Stimulated activated CD4-positive, alpha-beta T cell treated with anti-CD3 and anti-CD28 coated beads, Interleukin-15, amount 100 ng/mL, for 48 hours (primary cell): ENCODE measurements at regions not wholly inside any gene's neighbourhood (a gene's known extent, or its start where the extent isn't known, plus 50 kb on each side); places are given as distances from the start of the nearest gene placed in this dataset.

Experiments
- DNase-seq, 2 donors: peaks; one replicate each; pipeline ENCODE4 v3.0.0-alpha.2; 2020; ENCODE audit warnings: low read depth in 2 of 2

- DNase-seq: no peak
Measured at GRCh38 chr1:116819081-116819480, 64.9 kb downstream of the CD2 start.

- no peak for DNase-seq
Measured at GRCh38 chr1:116820369-116820768, 66.1 kb downstream of the CD2 start.

GRCh38 chr1:116821763-116822162, 67.5 kb downstream of the CD2 start:
- DNase-seq: no peak

DNA sequence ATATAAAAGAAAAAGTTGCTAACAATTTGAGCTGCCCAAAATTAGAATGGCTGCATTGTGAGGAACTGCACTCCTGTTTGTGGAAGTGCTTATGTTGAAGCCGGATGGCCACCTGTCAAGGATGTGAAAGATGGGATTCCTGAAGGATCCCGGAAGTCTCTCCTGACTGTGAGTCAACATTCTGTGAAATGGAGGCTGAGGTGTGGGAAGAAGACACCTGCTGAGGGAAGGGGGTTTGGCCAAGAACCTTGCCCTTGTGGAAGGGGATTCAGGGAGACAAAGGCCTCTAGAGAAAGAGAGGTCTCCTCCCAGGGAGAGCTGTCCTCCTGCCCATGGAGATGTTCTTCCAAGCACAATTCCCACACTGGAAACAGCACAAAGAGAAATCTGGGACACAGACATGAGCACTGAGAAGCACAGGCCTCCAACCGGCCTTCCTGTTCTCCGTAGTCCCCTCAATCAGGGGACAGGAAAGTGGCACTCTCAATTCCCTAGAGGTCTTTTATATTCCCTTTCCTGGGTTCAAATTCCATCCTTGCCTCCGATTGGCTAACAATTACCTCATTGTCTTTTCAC, 70.5 kb downstream of the CD2 start:
- DNase-seq: no peak

- DNase-seq: no peak
Measured at GRCh38 chr1:116825207-116825719, 71.0 kb downstream of the CD2 start.

- no peak for DNase-seq
Measured at GRCh38 chr1:116825720-116826438, 71.6 kb downstream of the CD2 start.

- peak; percentile 66 to 68 for DNase-seq
Measured at GRCh38 chr1:116826818-116827606, 72.8 kb downstream of the CD2 start.

GRCh38 chr1:116827607-116828105, 73.4 kb downstream of the CD2 start:
- DNase-seq: no peak

DNA sequence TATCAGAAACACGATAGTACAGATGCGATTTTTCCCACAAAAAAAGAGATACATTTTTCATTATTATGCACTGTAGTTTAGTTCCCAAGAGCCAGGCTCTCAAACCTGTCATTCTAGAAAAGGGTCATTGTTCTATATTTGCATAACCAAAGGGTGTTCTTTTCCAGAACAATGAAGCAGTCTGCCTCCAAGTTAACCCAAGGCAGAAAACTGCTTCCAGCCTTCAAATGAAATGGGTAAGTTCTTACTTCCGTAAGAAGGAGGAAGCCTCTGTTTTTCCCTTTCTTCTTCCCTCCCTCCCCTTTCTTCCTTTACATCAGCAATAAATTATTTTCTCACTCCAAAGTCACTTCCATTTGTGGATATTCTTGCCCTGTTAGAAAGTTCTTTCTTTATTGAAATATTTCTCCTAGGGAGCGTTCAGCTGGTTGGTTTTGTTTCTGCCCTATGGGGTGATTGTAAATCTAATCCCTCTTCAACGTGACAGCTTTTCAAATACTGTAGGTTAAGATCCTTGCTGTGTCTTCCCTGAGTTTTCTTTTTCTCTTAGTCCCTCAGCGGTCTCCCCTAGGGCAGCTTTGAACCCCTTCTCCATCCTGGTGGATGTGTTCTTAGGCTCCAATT, 77.3 kb upstream of the PTGFRN start:
- DNase-seq: no peak

GRCh38 chr1:116832932-116833578, 76.7 kb upstream of the PTGFRN start:
- DNase-seq: no peak

GRCh38 chr1:116833718-116834117, 76.0 kb upstream of the PTGFRN start:
- DNase-seq: no peak

DNA sequence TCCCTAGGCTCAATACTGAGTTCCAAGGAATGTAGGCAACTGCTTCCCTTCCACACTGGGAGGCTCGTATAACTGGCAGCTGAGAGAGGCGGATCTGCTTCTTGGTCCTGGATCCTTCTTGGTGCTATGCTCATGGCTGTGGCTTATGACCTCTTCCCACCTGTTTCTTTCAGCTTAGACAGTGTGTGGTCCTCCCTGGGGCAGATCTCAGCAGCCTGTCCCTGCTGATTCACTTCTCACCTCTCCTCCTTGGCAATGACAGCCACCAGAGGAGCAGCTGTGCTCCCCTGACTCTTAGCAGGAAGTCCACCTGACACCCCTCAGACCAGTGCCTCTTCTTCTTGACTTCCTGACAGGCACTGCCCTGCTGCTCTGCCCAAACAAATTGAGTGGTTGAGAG, 75.1 kb upstream of the PTGFRN start:
- DNase-seq: no peak

DNA sequence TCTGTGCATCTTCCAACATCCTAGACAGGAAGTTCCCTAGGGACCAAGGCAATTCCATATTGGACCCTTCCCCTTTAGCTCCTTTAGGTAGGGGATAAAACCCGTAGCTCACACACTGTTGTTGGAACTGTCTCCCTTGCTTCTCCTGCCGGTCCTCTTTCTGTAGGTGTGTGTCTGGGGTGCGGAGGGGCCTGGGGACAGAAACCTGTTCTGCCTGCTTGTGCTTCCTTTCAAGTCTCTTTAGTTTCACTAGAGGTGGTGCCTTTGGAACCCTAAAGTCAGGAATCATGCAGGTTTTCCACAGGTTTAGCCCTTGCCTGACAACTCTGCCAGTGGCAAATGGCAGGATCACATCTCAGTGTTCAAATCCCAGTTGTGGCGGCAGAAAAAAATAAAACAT, 74.6 kb upstream of the PTGFRN start:
- DNase-seq: no peak

GRCh38 chr1:116836099-116836498, 73.6 kb upstream of the PTGFRN start:
- DNase-seq: no peak

DNA sequence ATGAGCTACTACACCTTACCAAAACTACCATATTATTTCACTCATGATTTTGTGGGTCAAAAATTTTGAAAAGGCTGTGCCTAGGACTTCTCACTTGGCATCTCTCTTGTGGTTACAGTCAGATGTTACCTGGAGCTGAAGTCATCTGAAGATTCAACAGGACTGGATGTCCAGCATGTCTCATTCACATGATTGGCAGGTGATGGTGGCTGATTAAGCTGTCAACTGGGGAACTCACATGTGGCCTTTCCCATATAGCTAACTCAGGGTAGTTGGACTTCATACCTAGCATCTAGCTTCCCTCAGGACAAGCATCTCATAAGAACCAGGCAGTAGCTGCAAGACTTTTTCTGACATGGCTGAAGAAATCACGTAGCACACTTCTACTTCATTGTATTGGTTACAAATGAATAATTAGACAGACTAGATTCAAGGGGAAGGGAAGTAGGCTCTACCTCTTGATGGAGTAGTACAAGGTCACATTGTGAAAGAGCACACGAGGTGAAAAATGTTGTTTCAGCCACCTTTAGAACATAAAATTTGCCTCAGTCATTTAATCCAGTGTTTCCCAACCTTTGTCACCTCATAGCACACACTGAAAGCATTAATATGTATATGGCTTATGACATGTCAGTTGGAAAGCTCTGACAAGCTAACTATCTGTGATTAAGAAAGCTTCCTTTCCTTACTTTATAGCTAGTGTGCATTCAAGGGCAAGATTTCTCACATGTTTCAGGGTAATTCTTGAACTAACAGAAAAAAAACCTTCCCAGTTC, 68.0 kb upstream of the PTGFRN start:
- no peak for DNase-seq

DNA sequence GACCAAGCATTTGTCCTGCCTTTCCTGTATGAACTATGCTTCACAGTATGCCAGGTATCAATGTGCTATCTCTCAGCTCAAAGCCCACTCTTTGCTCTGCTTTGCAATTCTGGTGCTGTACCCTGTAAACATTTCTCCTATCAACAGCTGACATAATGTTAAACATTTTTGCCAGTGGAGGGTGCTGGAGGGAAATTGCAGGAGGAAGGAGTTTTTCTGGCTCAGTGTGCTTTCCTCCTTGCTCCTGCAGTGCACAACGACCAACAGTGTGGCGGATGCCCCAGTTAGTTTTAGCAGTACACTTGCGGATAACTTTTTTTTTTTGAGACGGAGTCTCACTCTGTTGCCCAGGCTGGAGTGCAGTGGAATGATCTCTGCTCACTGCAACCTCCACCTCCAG, 67.1 kb upstream of the PTGFRN start:
- no peak for DNase-seq

GRCh38 chr1:116844775-116845174, 64.9 kb upstream of the PTGFRN start:
- no peak for DNase-seq

DNA sequence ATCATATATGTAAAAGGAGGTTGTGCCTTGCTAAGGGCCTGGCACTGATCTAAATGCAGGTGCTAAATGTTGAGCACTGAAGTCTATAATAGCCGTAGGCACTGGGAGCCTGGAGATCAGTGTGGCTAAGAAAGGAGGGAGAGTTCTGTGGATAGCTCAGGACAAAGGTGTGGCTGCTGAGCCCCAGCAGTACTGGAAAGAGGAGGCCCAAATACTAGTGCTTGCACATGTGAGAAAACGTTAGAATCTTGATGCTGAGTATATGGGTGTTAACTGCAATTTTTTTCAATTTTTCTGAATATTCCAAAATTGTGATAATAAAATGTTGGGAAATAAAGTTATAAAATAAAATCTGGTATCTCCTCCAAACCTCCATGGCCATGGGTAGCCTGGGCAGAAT, 62.5 kb upstream of the PTGFRN start:
- no peak for DNase-seq

DNA sequence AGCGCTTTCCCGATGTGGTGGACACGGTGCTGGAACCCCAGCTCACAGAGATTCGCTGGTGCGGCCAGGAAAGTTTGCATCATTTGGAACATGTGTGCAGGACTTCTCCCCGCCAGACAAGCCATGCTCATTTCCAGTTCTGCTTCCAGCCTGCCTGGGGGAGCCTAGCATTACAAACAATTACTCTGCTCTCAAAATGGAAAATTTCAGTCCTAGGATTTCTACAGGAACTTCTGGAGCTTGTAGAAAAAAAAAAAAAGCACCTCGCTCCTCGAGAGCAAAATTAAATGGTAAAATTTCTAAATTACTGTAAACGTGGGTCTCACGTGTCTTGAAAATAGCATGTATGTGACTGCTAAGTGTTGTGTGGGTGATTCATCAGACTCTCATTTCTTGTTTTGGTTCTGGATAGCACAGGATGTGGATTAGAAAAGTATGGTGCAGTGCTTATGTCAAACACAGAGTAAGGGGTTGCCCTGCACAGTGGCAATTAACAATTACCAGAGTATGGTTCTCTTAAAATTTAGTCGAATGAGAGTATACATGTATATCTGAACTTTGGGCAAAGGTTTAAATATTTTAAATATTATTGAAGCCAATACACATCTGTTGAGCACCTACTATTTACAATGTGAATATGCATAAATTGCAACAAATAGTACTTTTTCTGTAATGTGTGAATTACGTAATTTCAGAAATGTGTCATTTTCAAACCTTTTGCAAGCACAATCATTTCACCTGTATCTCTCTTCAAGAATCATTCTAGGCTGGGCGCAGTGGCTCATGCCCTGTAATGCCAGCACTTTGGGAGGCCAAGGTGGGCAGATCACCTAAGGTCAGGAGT, 61.8 kb upstream of the PTGFRN start:
- DNase-seq: no peak

DNA sequence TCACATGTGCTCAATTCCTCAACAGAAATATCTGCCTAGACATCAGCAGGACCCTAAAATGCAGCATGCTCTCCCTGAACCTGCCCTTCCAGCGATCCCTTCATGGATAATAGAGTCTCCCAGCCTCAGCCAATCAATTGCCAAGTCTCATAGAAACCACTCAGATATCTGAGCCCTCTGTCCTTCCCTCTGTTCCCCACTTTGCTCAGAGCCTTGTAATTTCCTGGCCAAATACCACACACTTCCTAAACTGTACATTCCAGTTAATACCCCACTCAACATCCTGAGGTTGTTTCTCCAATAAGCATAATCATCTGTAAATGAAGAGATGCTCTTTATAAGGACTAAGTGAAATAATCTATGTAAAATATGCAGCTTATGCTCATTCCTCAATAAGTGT, 59.3 kb upstream of the PTGFRN start:
- DNase-seq: no peak
